Panc1 (cell line): ENCODE measurements at regions not wholly inside any gene's neighbourhood (a gene's known extent, or its start where the extent isn't known, plus 50 kb on each side); places are given as distances from the start of the nearest gene placed in this dataset.

Source experiments
- ATAC-seq: fragments of 200-7000 bp; cut with Tn5 transposase; 2 replicates; pipeline ENCODE4 v1.9.1; 2020; ENCODE audit warnings: mild to moderate bottlenecking, moderate library complexity
- BruUV-seq: library from RNA; stranded (reverse); fragments of 400-500 nt; replicated peaks from 2 replicates; lab custom pipeline; 2021; lab: Mats Ljungman, UMichigan
- CTCF ChIA-PET: fragments of 300-600 bp; sonication (Branson Sonifier 250); formaldehyde crosslinking; loops from one replicate; lab custom pipeline; 2022; ENCODE audit warnings: antibody characterized with exemption; lab: Charles Lee
- POLR2A ChIA-PET: fragments of 300-600 bp; sonication (Branson Sonifier 250); formaldehyde crosslinking; loops from one replicate; lab custom pipeline; 2022; ENCODE audit warnings: antibody characterized with exemption; lab: Charles Lee
- DNase-seq: peaks from one replicate; pipeline ENCODE4 v3.0.0-alpha.2; 2010; ENCODE audit warnings: low read depth, low spot score
- H3K27ac ChIP-seq: 2 replicates; pipeline ENCODE4 v1.5.1; 2011; ENCODE audit warnings: mild to moderate bottlenecking, low read length, inconsistent platforms
- H3K27me3 ChIP-seq: fragments of 200-500 bp; sonication (Bioruptor generic); 2 replicates; pipeline ENCODE4 v1.6.0; 2014; ENCODE audit warnings: low read length, inconsistent platforms; ENCODE audit not compliant: control insufficient read depth, insufficient read depth
- H3K36me3 ChIP-seq: fragments of 200-500 bp; sonication (Bioruptor generic); 2 replicates; pipeline ENCODE4 v1.5.1; 2014; ENCODE audit warnings: inconsistent platforms, mild to moderate bottlenecking, low read length, moderate library complexity; ENCODE audit not compliant: control insufficient read depth, insufficient read depth
- H3K4me1 ChIP-seq: 2 replicates; pipeline ENCODE4 v1.5.1; 2011; ENCODE audit warnings: inconsistent platforms, mild to moderate bottlenecking, low read length, moderate library complexity; ENCODE audit not compliant: control insufficient read depth, insufficient read depth
- H3K4me3 ChIP-seq, 2 experiments: 2 replicates each; pipeline ENCODE4 v1.5.1; 2011 to 2012; ENCODE audit warnings: low read depth in 2 of 2, low read length in 2 of 2, mild to moderate bottlenecking in 2 of 2, inconsistent platforms in 1 of 2, moderate library complexity in 1 of 2
- H3K9me3 ChIP-seq: fragments of 200-500 bp; sonication (Bioruptor generic); 2 replicates; pipeline ENCODE4 v1.5.1; 2014; ENCODE audit warnings: low read depth, mild to moderate bottlenecking, inconsistent platforms, low read length, moderate library complexity; ENCODE audit not compliant: control insufficient read depth, insufficient read depth
- CTCF ChIP-seq: fragments of 450-650 bp; IDR thresholded peaks from 2 replicates; pipeline ENCODE4 v1.5.1; 2017; ENCODE audit warnings: mild to moderate bottlenecking
- POLR2AphosphoS5 ChIP-seq: IDR thresholded peaks from 2 replicates; pipeline ENCODE4 v1.6.1; 2012; ENCODE audit warnings: mild to moderate bottlenecking, low read depth, low read length, moderate library complexity
- REST ChIP-seq, 2 experiments: IDR thresholded peaks; 2 replicates each; pipeline ENCODE4 v1.6.1; 2011 to 2012; ENCODE audit warnings: low read depth in 2 of 2, control low read depth in 1 of 2, low read length in 1 of 2, mild to moderate bottlenecking in 1 of 2, moderate library complexity in 1 of 2; ENCODE audit not compliant: insufficient read depth in 1 of 2
- SIN3A ChIP-seq: IDR thresholded peaks from 2 replicates; pipeline ENCODE4 v1.6.1; 2012; ENCODE audit warnings: low read depth, mild to moderate bottlenecking, low read length, moderate library complexity, borderline replicate concordance; ENCODE audit not compliant: insufficient read depth
- TCF7L2 ChIP-seq: IDR thresholded peaks from 2 replicates; pipeline ENCODE4 v1.6.1; 2011; ENCODE audit warnings: mild to moderate bottlenecking, low read depth, low read length, inconsistent platforms
- in situ Hi-C: cut with HindIII; loops from 2 replicates; pipeline ENCODE4 v1.10.0; 2016; ENCODE audit warnings: low sequenced_read_pairs, low pct_unique_long_range_greater_than_20kb
- intact Hi-C: fragments of 100-400 bp; cut with micrococcal nuclease; formaldehyde crosslinking; loops from one replicate; pipeline ENCODE4 v1.10.0; 2022; ENCODE audit not compliant: unreplicated experiment

DNA sequence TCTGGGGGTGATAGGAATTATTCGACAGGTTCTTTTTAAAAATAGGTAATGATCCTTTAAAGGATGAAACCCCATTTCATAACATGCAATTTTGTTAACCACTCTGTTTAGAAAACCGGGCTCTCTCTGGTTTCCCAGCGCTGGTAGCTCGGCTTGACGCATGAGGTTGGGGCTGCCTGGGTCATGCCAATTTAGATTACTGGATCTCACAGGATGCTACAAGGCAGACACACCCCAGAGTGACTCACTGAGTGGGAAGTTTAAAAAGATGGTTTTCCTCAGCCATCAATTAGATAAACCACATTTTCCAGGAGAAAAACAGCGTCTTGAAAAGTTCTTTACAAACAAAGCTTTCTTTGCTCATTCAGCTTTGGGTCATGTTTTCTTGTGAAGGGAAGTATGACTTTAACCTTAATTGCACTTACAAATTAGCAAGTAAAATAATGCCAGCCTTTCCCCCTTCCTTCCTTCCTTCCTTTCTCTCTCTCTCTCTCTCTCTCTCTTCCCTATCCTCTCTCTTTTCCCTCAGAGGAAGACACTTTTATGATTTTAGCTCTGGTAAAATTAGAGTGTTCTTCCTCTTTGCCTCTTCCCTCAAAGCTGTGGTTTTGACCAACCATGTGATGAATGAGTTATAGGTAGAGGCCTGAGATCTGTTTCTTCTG is 99.8 kb downstream of the EPDR1 start:
- Histone ChIP-seq H3K27me3 (no peaks in the 10 kb centered on the region), H3K4me3 (no peak overlapping the region), H3K27ac (no peak overlapping the region), H3K4me1 (no peaks in the 10 kb centered on the region), H3K9me3 (no peaks in the 10 kb centered on the region), H3K36me3 (no peaks in the 10 kb centered on the region)
- intact Hi-C loops (no loop called here), in situ Hi-C loops (no loop called here)
- DNase-seq = no peak
- BruUV-seq = no TSS peak
- TF ChIP-seq TCF7L2 (no peak), REST (IDR thresholded peaks at IDR 0.05; ENCODE audit: insufficient read depth in 1 of 2, low read depth in 2 of 2, low read length in 1 of 2) (no peak), POLR2AphosphoS5 (no peak), CTCF (no peak), SIN3A (no peak)
- POLR2A ChIA-PET = no interaction called here
- CTCF ChIA-PET = no interaction called here
- no peak for ATAC-seq

GRCh38 chr7:38021892-38022291 is 101.5 kb downstream of the EPDR1 start:
- intact Hi-C loops = no loop called here
- H3K27ac ChIP-seq = no peak overlapping the region
- no peaks in the 10 kb centered on the region for H3K36me3 ChIP-seq
- no peaks in the 10 kb centered on the region for H3K9me3 ChIP-seq
- ATAC-seq (no peak), DNase-seq (no peak)
- no peaks in the 10 kb centered on the region for H3K27me3 ChIP-seq
- H3K4me1 ChIP-seq = no peaks in the 10 kb centered on the region
- CTCF ChIA-PET = no interaction called here
- POLR2A ChIA-PET = no interaction called here
- TF ChIP-seq CTCF (no peak), SIN3A (no peak), TCF7L2 (no peak), POLR2AphosphoS5 (no peak), REST (IDR thresholded peaks at IDR 0.05; ENCODE audit: insufficient read depth in 1 of 2, low read depth in 2 of 2, low read length in 1 of 2) (no peak)
- H3K4me3 ChIP-seq = no peak overlapping the region
- no TSS peak for BruUV-seq
- in situ Hi-C loops = no loop called here
